SJCRH30 (cell line): ENCODE measurements at regions not wholly inside any gene's neighbourhood (a gene's known extent, or its start where the extent isn't known, plus 50 kb on each side); places are given as distances from the start of the nearest gene placed in this dataset.

ENCODE experiments used
- DNase-seq, 2 experiments: peaks; one replicate each; pipeline ENCODE4 v3.0.0-alpha.2; 2015 to 2020
- H3K27ac ChIP-seq: fragments of 250-450 bp; sonication (Bioruptor Pico); 2 replicates; pipeline ENCODE4 v1.5.1; 2020; ENCODE audit warnings: mild to moderate bottlenecking, moderate library complexity
- H3K27me3 ChIP-seq: fragments of 250-450 bp; sonication (Bioruptor Pico); 2 replicates; pipeline ENCODE4 v1.5.1; 2020; ENCODE audit warnings: mild to moderate bottlenecking, moderate library complexity
- H3K36me3 ChIP-seq: fragments of 250-450 bp; sonication (Bioruptor Pico); 2 replicates; pipeline ENCODE4 v1.5.1; 2020; ENCODE audit warnings: mild to moderate bottlenecking, moderate library complexity
- H3K4me1 ChIP-seq: fragments of 250-450 bp; sonication (Bioruptor Pico); 2 replicates; pipeline ENCODE4 v1.5.1; 2020; ENCODE audit warnings: mild to moderate bottlenecking, moderate library complexity
- H3K4me3 ChIP-seq: fragments of 250-450 bp; sonication (Bioruptor Pico); 2 replicates; pipeline ENCODE4 v1.5.1; 2020; ENCODE audit warnings: mild to moderate bottlenecking, moderate library complexity
- H3K9me3 ChIP-seq: fragments of 250-450 bp; sonication (Bioruptor Pico); replicated peaks from 2 replicates; pipeline ENCODE4 v1.5.1; 2020; ENCODE audit warnings: mild to moderate bottlenecking, moderate library complexity

DNA sequence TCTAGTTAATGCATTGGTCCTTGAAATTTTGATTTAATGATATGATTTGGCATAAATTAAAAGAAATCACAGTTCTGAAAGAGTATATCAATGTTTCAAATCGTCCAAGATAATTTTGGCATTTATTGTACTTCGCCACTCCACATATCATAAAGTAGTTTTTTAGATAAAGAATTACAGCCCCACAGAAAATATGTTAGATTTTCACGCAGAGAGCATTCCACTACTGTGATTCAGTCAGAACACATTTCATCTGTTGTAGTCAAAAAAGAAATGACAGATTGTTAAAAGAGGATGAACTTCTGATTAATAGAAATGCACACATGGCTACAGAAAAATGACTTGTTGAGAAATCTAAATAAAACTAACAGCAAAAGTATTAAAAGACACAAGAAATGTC is 1063.5 kb upstream of the LRRN3 start:
- H3K4me3 ChIP-seq, result no peak overlapping the region
- DNase-seq, result no peak
- no peaks in the 10 kb centered on the region for H3K27me3 ChIP-seq

DNA sequence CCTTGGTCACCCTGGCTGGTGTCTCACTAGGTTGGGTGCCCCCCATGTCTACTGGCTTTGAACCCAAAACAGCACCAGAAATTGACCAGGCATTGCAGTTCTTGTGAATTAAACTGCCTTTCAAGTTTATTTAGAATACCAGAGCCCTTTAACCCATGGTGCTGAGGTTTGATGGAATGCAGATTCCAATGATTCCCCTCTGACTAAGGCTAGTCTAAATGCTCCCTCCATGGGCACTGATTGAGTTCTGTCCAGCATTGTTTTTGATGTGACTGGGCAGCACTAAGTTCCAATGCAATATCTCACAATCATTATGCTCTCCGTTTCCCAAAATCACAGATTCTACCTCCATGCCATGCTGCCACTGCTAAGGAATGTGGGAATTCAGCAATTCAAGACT is 1047.4 kb upstream of the LRRN3 start:
- no peaks in the 10 kb centered on the region for H3K9me3 ChIP-seq
- no peaks in the 10 kb centered on the region for H3K27me3 ChIP-seq
- H3K4me3 ChIP-seq, result no peak overlapping the region
- H3K4me1 ChIP-seq, result no peaks in the 10 kb centered on the region
- H3K27ac ChIP-seq, result no peak overlapping the region
- no peaks in the 10 kb centered on the region for H3K36me3 ChIP-seq
- DNase-seq, result no peak

More for the DNA sequence above, 1063.5 kb upstream of the LRRN3 start:
- Histone ChIP-seq H3K9me3 (no peaks in the 10 kb centered on the region), H3K36me3 (no peaks in the 10 kb centered on the region), H3K4me1 (no peaks in the 10 kb centered on the region), H3K27ac (no peak overlapping the region)

GRCh38 chr7:110050785-110051184 is 1040.1 kb upstream of the LRRN3 start:
- DNase-seq, result no peak
- no peak overlapping the region for H3K4me3 ChIP-seq
- no peaks in the 10 kb centered on the region for H3K36me3 ChIP-seq
- no peaks in the 10 kb centered on the region; the same call in 1 of the 2 replicates for H3K4me1 ChIP-seq
- H3K9me3 ChIP-seq, result no peaks in the 10 kb centered on the region
- no peaks in the 10 kb centered on the region for H3K27me3 ChIP-seq
- H3K27ac ChIP-seq, result no peak overlapping the region

DNA sequence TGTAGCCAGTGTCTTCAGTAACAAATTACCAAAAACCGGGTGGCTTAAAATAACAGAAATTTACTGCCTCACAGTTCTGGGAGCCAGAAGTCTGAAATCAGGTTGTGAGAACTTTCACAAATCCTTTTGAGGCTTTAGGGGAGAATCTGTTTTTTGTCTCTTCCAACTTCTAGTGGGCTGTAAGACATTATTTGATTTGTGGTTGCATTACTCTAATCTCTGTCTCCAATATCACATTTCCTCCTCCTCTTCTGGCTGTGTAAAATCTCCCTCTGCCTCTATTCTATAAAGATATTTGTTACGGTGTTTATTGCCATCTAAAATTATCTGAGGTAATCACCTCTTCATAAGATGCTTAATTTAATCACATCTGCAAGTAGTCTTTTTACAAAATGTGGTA is 1039.6 kb upstream of the LRRN3 start:
- no peaks in the 10 kb centered on the region for H3K9me3 ChIP-seq
- no peaks in the 10 kb centered on the region for H3K36me3 ChIP-seq
- H3K27me3 ChIP-seq, result no peaks in the 10 kb centered on the region
- H3K4me1 ChIP-seq, result no peaks in the 10 kb centered on the region; the same call in 1 of the 2 replicates
- no peak overlapping the region for H3K27ac ChIP-seq
- DNase-seq, result peak in 1 of 2 experiments; percentile 6
- no peak overlapping the region for H3K4me3 ChIP-seq

DNA sequence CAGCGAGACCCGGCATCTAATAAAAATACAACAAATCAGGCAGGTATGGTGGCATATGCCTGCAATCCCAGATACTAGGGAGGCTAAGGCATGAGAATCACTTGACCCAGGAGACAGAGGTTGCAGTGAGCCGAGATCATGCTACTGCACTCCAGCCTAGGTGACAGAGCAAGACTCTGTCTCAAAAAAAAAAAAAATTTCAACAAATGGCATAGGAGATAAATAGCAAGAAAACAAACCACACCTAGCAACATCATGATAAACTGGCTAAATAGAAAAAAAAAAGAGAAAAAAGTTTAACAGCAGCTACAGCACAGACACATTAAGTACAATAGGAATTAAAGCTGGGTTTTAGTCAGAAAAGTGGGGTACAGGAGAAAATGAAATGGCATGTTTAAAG is 1034.6 kb upstream of the LRRN3 start:
- no peaks in the 10 kb centered on the region for H3K9me3 ChIP-seq
- H3K4me1 ChIP-seq, result no peaks in the 10 kb centered on the region; the same call in 1 of the 2 replicates
- H3K27me3 ChIP-seq, result no peaks in the 10 kb centered on the region
- H3K27ac ChIP-seq, result no peak overlapping the region
- H3K4me3 ChIP-seq, result no peak overlapping the region
- H3K36me3 ChIP-seq, result no peaks in the 10 kb centered on the region
- DNase-seq, result no peak

DNA sequence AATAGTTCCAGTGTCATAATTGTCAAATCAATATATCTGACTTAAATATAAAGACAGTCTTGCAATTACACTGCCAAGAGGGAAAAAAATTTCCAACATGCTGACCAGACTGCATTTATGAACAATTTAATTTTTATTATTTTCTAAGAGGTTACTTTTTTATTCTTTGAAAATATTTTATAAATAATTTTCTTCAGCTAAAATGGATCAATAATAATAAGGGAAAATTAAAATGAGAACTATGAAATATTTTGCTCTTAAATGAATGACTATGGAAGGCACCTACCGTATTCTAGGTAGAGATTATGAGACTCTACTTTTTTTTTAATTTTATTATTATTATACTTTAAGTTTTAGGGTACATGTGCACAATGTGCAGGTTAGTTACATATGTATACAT is 1032.5 kb upstream of the LRRN3 start:
- H3K4me1 ChIP-seq, result no peaks in the 10 kb centered on the region
- DNase-seq, result no peak
- H3K27me3 ChIP-seq, result no peaks in the 10 kb centered on the region
- no peaks in the 10 kb centered on the region for H3K36me3 ChIP-seq
- no peak overlapping the region for H3K4me3 ChIP-seq
- no peaks in the 10 kb centered on the region for H3K9me3 ChIP-seq
- no peak overlapping the region for H3K27ac ChIP-seq

GRCh38 chr7:110061387-110061786 is 1029.5 kb upstream of the LRRN3 start:
- no peak for DNase-seq
- Histone ChIP-seq H3K27ac (no peak overlapping the region), H3K4me1 (no peaks in the 10 kb centered on the region)

DNA sequence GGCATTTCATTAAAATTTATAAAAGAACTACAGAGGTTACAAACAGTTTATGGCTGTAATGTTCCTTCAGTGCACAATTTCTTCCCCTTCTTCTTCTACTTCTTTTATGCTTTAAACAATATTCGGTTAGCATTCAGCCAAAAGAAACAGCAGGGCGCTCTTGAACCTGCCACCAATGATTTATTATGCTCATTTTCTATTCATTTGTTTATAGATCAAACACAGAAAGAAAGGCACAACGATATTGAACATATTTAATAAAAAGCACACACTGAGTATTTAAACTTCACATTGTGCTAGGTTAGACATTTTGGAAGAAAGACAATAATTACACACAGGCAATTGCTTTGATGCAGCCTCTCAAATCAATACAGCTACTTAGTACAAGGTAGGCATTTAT is 1025.8 kb upstream of the LRRN3 start:
- DNase-seq, result no peak
- Histone ChIP-seq H3K36me3 (no peaks in the 10 kb centered on the region), H3K4me1 (no peaks in the 10 kb centered on the region), H3K27ac (no peak overlapping the region), H3K4me3 (no peak overlapping the region), H3K27me3 (no peaks in the 10 kb centered on the region; the same call in 1 of the 2 replicates), H3K9me3 (no peaks in the 10 kb centered on the region)

More at GRCh38 chr7:110061387-110061786, 1029.5 kb upstream of the LRRN3 start:
- H3K4me3 ChIP-seq, result no peak overlapping the region
- no peaks in the 10 kb centered on the region for H3K36me3 ChIP-seq
- no peaks in the 10 kb centered on the region for H3K9me3 ChIP-seq
- no peaks in the 10 kb centered on the region for H3K27me3 ChIP-seq

DNA sequence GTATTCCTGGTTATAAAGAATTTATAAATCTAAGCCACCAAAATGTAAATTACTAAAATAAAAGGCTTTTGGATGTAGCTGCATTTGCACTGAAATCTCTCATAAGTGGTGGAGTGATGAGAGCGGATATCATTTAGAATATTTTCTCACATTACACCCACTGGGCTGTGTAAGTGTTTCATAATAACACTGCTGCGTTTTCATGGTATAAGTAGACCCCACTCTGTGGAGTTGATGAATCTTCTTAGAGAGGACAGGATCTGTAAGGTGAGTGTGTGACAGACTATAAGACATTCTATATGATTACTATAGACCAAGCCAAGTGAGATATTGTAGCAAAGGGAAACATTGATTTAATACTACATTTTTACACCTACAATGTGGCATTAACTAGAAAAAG is 1024.1 kb upstream of the LRRN3 start:
- H3K4me3 ChIP-seq, result no peak overlapping the region
- H3K36me3 ChIP-seq, result no peaks in the 10 kb centered on the region
- H3K27ac ChIP-seq, result no peak overlapping the region
- no peaks in the 10 kb centered on the region; the same call in 1 of the 2 replicates for H3K27me3 ChIP-seq
- no peak for DNase-seq
- H3K9me3 ChIP-seq, result no peaks in the 10 kb centered on the region
- no peaks in the 10 kb centered on the region for H3K4me1 ChIP-seq

GRCh38 chr7:110071192-110071591 is 1019.7 kb upstream of the LRRN3 start:
- Histone ChIP-seq H3K9me3 (no peaks in the 10 kb centered on the region), H3K4me3 (no peak overlapping the region), H3K27me3 (no peaks in the 10 kb centered on the region; the same call in 1 of the 2 replicates), H3K36me3 (peaks cover 3% of the 10 kb centered on the region; the same call in 1 of the 2 replicates), H3K27ac (no peak overlapping the region), H3K4me1 (no peaks in the 10 kb centered on the region)
- DNase-seq, result no peak

- no peaks in the 10 kb centered on the region; the same call in 1 of the 2 replicates for H3K27me3 ChIP-seq
- H3K36me3 ChIP-seq, result peaks cover 3% of the 10 kb centered on the region; the same call in 1 of the 2 replicates
- no peak overlapping the region for H3K27ac ChIP-seq
- no peaks in the 10 kb centered on the region for H3K9me3 ChIP-seq
- H3K4me1 ChIP-seq, result no peaks in the 10 kb centered on the region
- no peak for DNase-seq
- H3K4me3 ChIP-seq, result no peak overlapping the region
These were observed 1015.5 kb upstream of the LRRN3 start for GRCh38 chr7:110075450-110075849.

DNA sequence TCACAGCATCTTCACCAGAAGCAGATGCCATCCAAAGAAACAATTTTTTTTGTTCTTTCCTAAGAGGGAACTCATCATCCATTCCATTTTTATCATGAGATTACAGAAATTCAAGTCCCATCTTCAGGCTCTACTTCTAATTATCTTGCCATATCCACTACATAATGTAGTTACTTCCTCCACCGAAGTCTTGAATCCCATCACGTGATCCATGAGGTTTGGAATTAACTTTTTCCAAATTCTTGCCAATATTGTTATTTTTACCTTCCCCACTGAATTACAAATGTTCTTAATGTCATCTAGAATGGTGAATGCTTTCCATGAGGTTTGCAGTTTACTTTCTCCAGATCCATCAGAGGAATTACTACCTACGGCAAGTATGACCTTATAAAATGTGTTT is 1014.7 kb upstream of the LRRN3 start:
- Histone ChIP-seq H3K27ac (no peak overlapping the region), H3K4me1 (no peaks in the 10 kb centered on the region), H3K27me3 (no peaks in the 10 kb centered on the region), H3K4me3 (no peak overlapping the region), H3K36me3 (peaks cover 3% of the 10 kb centered on the region; the same call in 1 of the 2 replicates), H3K9me3 (no peaks in the 10 kb centered on the region)
- DNase-seq, result no peak

GRCh38 chr7:110084181-110084807 is 1006.6 kb upstream of the LRRN3 start:
- Histone ChIP-seq H3K4me3 (no peak overlapping the region), H3K27ac (no peak overlapping the region), H3K36me3 (no peaks in the 10 kb centered on the region), H3K27me3 (no peaks in the 10 kb centered on the region), H3K4me1 (no peaks in the 10 kb centered on the region), H3K9me3 (no peaks in the 10 kb centered on the region)
- DNase-seq, result no peak

DNA sequence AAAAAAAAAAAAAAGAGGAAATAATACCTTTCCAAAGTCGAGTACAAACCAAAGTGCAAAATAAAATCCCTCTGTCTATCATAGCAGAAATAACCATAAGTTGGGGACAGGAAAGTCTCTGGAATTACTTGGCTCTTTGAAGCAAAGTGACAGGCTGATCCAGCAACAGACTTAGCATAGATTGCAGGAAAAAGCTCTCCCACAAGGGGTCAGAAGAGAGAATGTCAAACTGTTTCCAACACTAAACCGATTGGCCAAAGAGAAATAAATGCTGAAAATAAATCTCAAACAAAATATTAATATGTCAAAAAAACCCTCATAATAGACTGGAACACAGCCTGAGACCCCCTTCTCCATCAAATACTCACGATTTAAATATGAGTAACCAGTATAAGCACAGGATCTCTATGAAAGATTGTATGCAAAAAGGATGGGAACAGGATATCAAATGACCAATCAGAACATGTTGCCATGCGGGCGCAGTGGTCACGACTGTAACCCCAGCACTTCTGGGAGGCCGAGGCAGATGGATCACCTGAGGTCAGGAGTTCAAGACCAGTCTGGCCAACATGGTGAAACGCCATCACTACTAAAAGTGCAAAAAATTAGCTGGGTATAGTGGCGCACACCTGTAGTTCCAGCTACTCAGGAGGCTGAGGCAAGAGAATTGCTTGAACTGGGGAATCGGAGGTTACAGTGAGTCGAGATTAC is 1000.7 kb upstream of the LRRN3 start:
- Histone ChIP-seq H3K4me1 (no peaks in the 10 kb centered on the region), H3K9me3 (no peaks in the 10 kb centered on the region), H3K4me3 (no peak overlapping the region), H3K27me3 (no peaks in the 10 kb centered on the region), H3K27ac (no peak overlapping the region), H3K36me3 (no peaks in the 10 kb centered on the region)
- DNase-seq, result peak; percentile 17 to 62

DNA sequence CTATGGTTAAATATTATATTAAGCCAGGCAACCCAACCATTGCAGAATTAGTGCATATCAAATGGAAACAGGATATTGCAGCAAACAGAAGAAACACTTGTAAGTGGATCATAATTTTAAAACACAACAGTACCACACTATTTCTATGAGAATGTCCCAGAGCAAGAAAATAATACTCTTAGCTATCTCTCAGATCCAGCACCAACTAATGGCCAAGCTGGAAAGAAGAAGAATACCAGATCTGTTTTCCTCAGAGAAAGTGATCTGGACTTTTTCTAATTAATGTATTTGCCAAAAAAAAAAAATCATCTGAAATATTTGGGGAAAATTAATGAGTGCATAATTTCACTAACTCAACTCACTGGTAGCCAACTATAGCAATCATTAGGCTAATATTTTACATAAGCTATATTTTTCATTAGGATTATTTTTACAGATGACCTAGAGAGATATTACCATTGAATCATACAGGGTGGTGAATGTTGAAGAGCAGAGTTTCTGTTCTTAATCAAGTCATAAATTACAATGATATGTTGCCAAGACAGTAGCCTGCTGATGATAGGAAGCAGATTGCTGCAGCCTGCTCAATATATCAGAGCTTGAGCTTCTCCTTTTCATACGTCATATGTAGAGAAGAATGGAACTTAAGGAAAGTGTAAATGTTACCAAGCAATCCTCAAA is 995.4 kb upstream of the LRRN3 start:
- no peak overlapping the region for H3K4me3 ChIP-seq
- no peaks in the 10 kb centered on the region for H3K4me1 ChIP-seq
- no peak overlapping the region for H3K27ac ChIP-seq
- 0 out of 2 replicates have a peak, but pooled peaks cover 3% of the 10 kb centered on the region for H3K9me3 ChIP-seq
- H3K36me3 ChIP-seq, result no peaks in the 10 kb centered on the region
- DNase-seq, result no peak
- no peaks in the 10 kb centered on the region for H3K27me3 ChIP-seq
